ENCODE measurements at regions not wholly inside any gene's neighbourhood (a gene's known extent, or its start where the extent isn't known, plus 50 kb on each side); places are given as distances from the start of the nearest gene placed in this dataset.
"Not testable (repeated sequence)": the region's sequence is repeated elsewhere in the genome, so short reads cannot be mapped to it uniquely, and the experiment has no call there.

DNA sequence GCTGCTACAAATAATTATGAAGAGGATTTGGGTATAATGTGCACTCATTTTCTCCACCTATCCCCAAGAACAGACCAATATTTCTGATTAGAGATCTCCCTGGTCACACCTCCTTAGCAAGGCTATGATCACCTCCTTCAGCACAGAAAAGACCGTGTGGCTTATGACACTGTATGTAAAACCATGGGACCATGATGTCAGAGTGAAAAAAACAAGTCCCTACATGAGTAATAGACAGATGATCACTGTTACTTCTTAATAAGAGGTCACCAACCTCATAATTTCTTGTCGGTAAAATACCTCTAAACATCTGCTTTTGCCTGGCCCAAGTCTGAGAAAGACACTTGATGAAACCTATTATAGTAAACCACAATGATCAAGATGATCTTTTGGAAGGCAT, 330.6 kb upstream of the F9 start:
- DNase-seq = no peak

DNA sequence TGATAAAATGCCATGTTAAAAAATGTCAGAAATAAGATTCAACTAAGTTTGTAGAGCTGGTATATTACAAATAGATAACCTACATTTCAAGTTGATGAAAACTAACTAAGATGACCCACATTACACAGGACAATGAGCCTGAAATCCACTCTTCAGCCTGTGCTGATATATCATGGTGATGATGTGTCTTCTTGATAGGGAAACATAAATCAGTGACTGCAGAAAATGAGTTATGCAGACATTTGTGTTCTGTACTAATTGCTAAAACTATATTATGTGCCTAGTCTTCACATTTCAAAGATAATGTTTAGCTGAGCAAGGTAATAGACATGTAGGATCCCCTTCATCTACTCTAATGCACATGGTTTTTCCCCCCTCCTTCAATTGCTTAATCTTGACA, 331.6 kb upstream of the F9 start:
- no peak for DNase-seq

GRCh38 chrX:139196890-139197289, 333.6 kb upstream of the F9 start:
- no peak for DNase-seq

DNA sequence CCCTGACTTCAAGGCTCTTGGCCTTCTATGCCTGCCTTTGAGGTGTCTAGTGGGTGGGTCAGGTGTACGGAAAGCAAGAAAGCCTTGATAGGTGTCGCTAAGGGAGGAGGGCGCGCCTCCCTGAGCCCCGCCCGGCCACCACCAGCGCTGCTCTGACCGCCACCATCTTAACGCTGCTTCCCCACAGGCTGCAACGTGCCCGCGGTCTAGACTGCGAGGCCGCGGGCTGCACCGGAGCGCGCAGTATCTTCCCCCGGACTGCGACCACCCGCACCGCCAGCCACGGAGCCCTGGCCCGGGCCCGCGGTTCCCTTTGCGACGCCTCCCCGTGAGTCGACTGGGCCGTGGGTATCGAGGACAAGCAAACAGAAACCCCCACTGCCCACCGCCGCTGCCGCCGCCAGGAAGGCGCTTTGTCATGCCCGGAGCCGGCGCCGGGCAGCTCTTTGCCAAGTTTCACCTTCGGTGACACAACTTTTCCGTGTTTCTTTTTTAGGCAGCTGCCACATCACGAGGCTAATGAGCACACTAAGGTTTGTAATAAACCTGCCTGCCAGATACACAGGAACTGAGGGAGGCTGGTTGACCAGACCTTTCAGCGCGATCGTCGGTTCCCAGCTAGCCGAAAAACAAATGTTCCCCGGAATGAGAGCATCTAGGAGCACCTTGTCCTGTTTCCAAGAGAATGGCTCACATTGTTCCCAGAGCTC, 335.8 kb upstream of the F9 start:
- no peak for DNase-seq

DNA sequence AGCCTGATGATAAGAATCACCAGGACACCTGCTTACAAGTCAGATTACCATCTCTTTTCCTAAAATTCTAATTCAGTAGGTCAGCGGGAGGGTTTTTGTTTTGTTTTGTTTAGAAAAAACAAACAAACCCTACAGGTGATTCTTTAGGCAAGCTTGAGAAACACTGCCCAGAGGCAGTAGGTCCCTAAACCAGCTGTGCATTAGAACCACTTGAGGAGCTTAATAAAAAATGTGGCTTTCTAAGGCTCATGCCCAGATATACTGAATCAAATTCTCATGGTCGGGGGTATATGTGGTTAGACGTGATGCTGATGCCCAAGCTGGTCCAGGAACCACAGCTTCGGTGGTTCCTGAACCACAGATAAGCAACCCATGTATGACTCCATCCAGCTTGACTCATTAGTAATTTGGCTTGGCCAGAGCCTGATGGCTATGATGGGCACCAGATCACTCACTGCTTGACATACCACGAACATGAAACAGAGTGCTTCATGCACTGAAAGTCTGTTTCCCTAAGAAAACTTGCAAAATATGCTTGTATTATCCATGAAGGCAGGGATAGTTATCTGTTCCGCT, 338.1 kb upstream of the F9 start:
- DNase-seq = no peak

DNA sequence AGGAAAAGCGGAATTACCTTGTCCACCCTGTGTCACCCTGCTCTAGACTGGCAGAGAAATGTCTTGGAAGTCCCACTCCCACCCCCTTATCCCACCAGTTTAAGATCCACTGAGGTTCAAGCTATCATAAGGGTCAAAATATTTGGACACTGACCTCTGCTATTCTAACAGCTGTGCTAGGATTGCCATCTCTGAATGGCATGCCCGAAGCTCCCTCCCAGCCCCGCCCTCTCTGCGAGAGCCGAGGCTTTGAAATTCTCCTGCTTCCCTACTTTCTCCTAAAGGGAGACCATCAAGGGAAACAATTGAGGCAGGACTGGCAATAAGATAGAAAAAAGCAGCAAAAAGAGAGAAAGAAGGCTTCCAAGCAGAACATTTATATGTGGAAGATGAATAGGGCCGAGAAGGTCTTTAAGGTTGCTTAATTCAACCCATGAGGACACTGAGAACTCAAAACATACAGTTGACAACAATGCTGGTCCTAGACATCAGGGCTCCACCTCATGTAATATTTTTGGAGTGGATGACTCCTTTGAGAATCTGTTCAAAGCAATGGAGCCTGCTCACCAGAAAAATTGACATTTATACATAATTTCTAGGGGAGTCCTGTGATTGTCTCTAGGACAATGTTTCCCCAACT, 338.7 kb upstream of the F9 start:
- no peak for DNase-seq

DNA sequence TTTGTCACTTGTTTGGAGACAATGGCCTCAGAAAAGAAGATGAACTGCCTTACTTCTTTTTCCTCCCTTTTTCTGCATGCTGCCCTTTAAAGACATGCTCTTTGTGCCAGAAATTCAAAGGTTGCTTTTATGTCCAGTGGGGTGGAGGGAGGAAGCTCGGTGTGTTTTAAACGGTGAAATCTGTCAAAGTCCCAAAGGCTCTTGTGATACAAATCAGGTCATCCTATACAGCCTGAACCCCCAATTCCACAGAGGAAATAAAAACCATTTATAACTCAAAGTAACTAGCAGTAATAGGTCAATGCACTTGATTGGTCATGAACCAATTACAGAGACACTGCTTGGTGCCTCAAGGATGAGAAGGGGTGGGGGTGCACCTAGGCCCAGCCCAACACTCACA, 339.3 kb upstream of the F9 start:
- DNase-seq = no peak

GRCh38 chrX:139187738-139188137, 342.8 kb upstream of the F9 start:
- DNase-seq = no peak

DNA sequence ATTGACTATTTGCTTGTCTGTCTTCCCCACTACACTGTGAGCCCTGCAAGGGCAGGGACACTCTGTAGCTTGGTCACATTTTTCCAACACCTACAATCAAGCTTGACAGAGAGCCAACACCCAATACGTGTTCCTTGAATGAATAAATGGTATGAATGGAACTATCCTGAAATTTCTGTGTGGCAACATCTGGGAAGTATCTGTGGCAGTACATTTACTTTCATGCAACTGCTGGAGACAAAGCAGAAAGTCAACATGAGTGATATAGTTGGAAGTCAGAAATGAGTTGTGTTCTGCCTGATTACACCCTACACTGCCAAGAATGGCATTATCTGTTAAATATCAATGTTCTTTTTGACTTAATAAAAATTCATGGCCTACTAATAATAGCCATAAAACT, 343.5 kb upstream of the F9 start:
- DNase-seq = no peak

GRCh38 chrX:139179592-139179991, 350.9 kb upstream of the F9 start:
- no peak for DNase-seq

DNA sequence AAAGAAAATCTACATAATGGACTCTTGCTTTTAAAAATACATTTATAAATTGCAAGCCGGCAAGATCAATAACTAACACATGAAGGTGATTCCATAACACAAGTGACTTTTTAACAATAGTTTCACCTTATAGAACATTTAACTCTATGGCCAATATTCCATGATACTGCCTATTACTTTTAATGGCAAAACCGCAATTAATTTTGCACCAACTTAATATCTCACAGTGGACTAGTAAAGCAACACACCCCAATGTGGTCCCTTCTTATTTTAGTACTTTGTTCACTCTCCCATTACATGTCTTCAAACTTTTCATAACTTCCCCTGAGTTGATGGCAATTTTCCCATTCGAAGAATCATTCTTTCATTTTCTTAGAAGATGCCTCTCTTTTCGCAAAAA, 351.6 kb upstream of the F9 start:
- no peak for DNase-seq

- no peak for DNase-seq
Measured at GRCh38 chrX:139172731-139173130, 357.8 kb upstream of the F9 start.

GRCh38 chrX:139170526-139171173, 359.9 kb upstream of the F9 start:
- no peak for DNase-seq

- no peak for DNase-seq
Measured at GRCh38 chrX:139167282-139167681, 363.3 kb upstream of the F9 start.

GRCh38 chrX:139158256-139158655, 372.3 kb upstream of the F9 start:
- no peak for DNase-seq

- no peak for DNase-seq
Measured at GRCh38 chrX:139156356-139156755, 374.2 kb upstream of the F9 start.

- DNase-seq = not testable (repeated sequence)
Measured at GRCh38 chrX:139146625-139147024, 383.9 kb upstream of the F9 start.

DNA sequence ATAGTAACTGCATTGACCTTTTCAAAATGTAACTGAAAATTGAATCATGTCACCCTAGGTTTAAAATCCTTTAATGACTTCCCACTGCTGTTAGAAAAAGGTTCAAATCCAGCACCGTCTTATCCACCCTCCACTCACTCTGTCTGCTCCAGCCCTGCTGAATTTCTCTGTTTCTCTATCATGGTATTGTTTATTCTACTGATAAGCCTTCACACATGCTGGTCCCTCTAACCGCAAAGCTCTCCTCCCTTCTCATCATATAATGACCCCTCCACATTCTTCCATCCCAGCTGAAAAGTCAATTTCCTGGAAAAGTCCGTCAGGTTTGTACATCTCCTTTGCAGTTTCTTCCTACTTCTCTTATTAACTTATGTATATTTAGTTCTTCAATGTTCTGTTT, 389.2 kb upstream of the F9 start:
- DNase-seq = no peak

GRCh38 chrX:139134316-139134715, 396.2 kb upstream of the F9 start:
- no peak for DNase-seq

DNA sequence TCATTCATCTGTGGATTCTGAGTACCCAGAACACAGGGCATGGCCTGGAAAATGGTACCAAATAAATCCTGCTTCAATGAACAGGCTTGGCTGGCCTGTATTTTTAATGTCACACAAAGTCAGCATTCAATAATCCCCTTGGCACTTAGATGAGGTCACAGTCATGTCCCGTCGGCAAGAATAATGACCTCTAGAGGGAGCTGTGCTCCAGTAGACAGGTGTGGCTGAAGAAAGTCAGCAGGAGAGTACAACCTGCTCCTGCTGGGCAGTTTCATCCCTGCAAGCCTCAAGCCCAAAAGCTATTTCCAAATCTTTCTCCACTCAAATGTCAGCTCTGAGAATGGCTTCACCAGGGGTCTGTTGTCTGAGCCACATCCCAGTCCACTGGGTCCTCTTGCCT, 404.0 kb upstream of the F9 start:
- DNase-seq = no peak

DNA sequence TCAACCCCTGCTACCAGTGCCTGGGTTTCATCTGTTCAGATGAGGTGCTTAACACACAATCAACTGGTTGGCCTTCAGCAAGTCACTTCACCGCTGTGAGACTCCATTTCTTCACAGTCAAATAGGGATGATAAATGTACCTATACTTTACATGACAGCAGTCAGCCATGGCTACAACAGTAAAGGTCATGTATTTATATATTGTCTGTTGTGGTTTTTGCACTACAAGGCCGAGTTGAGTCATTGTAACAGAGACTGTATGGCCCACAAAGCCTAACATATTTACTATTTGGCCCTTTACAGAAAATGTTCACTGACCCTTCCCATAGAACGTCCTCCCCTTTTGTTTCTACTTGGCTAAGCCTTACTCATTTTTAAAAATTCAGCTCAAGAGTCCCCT, 404.6 kb upstream of the F9 start:
- no peak for DNase-seq

DNA sequence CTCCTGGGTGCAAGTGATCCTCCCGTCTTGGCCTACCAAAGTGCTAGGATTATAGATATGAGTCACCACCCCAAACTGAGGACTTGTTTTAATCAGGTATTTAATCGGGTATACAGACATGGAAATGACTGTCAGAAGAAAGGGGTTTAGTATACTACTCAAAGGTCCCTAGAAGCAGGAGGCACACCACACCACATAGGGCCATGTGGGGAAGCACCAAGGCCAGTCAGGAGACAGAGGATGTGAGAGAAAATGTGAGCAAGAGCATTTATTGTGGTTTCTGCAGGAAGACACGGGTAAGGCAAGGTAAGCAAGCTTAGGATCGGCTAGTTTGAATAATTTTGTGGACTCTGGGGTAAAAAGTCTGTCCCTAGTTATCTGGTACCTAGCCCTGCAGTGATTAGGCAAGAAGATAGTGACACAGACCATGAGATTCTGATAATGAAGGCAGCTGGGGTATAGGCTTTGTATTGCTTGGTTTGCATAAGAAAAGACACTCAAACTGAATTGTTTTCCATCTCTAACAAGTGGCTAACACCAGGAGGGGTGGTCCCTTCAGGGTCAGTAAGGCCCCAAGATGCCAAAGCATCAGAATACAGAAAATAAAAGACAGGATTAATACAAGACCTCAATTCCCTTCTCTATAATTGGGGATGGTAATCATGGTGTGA, 408.8 kb upstream of the F9 start:
- no peak for DNase-seq

- no peak for DNase-seq
Measured at GRCh38 chrX:139120760-139121159, 409.2 kb upstream of the FGF13 start.
